ENCODE measurements at regions not wholly inside any gene's neighbourhood (a gene's known extent, or its start where the extent isn't known, plus 50 kb on each side); places are given as distances from the start of the nearest gene placed in this dataset. TPM values are rescaled to one million over a fixed set of nuclear protein-coding genes. Genes with fewer than 3 reads are reported as not detected.

DNA sequence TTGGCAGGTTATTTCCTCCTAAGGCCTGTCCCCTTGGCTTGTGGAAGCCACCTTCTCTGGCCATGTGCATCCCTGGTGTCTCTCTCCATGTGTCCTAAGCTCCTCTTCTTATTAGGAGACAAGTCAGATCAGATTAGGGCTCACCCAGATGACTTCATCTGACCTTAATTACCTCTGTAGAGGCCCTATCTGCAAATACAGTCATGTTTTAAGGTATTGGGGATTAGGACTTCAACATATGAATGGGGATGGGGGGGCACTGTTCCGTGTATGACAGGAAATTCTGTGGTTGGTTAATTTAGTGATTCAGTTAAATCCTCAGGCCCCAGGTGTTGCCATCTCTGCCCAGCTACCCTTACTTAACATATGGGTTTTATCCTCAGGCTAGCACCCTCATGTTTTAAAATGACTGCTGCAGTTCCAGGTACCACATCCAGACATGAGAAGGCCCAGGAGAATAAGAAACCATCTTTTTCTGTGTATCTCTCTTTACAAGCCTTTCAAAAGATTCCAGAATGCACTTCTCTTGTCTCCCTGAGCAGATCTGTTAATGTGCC is 51.9 kb upstream of the RAI14 start:
- H3K27ac Mint-ChIP-seq: no peak overlapping the region
- Histone ChIP-seq H2AFZ (ENCODE audit: insufficient read depth, low read depth, low read length, poor library complexity, severe bottlenecking) (no peak overlapping the region), H3K36me3 (replicated peaks in 1 of 2; ENCODE audit: control insufficient read depth in 1 of 2, insufficient read depth in 2 of 2, low read length in 2 of 2) (no peaks in the 10 kb centered on the region), H4K20me1 (ENCODE audit: insufficient read depth, low read length) (no peaks in the 10 kb centered on the region), H3K9me3 (replicated peaks in 1 of 2; ENCODE audit: control insufficient read depth in 1 of 2, insufficient read depth in 1 of 2, low read length in 2 of 2) (no peaks in the 10 kb centered on the region), H3K4me1 (ENCODE audit: control insufficient read depth in 1 of 2, insufficient read depth in 2 of 2, low read length in 2 of 2) (no peaks in the 10 kb centered on the region), H3K9ac (ENCODE audit: insufficient read depth, low read length, poor library complexity, severe bottlenecking) (no peak overlapping the region), H3K27ac (ENCODE audit: low read depth in 1 of 2, low read length in 2 of 2) (no peak overlapping the region), H3K4me2 (replicated peaks; ENCODE audit: extremely low read depth, low read length, poor library complexity, severe bottlenecking) (no peak overlapping the region), H3K27me3 (ENCODE audit: control insufficient read depth in 2 of 2, insufficient read depth in 2 of 2, low read length in 2 of 2) (no peaks in the 10 kb centered on the region), H3K79me2 (ENCODE audit: insufficient read depth, low read length) (no peaks in the 10 kb centered on the region), H3K4me3 (replicated peaks in 1 of 3; ENCODE audit: low read depth in 2 of 3, low read length in 3 of 3) (no peak overlapping the region)
- peaks cover 0 to 4% (median 3%) of the 10 kb centered on the region in 7 donors for H3K9me3 Mint-ChIP-seq
- H3K4me1 Mint-ChIP-seq: no peaks in the 10 kb centered on the region
- no peaks in the 10 kb centered on the region for H3K36me3 Mint-ChIP-seq
- no peak for DNase-seq
- WGBS (ENCODE audit: insufficient coverage): 20% methylated on average over 1 of the region's 1 CpG
- H3K4me3 Mint-ChIP-seq: no peak overlapping the region
- intact Hi-C loops (cut with micrococcal nuclease): no loop called here
- peaks cover 0 to 2% (median 1%) of the 10 kb centered on the region in 3 donors for H3K27me3 Mint-ChIP-seq (ENCODE audit: low read depth in 3 of 3)
- TF ChIP-seq, protein P1, sequence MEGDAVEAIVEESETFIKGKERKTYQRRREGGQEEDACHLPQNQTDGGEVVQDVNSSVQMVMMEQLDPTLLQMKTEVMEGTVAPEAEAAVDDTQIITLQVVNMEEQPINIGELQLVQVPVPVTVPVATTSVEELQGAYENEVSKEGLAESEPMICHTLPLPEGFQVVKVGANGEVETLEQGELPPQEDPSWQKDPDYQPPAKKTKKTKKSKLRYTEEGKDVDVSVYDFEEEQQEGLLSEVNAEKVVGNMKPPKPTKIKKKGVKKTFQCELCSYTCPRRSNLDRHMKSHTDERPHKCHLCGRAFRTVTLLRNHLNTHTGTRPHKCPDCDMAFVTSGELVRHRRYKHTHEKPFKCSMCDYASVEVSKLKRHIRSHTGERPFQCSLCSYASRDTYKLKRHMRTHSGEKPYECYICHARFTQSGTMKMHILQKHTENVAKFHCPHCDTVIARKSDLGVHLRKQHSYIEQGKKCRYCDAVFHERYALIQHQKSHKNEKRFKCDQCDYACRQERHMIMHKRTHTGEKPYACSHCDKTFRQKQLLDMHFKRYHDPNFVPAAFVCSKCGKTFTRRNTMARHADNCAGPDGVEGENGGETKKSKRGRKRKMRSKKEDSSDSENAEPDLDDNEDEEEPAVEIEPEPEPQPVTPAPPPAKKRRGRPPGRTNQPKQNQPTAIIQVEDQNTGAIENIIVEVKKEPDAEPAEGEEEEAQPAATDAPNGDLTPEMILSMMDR (IDR thresholded peaks at IDR 0.05): no peak

DNA sequence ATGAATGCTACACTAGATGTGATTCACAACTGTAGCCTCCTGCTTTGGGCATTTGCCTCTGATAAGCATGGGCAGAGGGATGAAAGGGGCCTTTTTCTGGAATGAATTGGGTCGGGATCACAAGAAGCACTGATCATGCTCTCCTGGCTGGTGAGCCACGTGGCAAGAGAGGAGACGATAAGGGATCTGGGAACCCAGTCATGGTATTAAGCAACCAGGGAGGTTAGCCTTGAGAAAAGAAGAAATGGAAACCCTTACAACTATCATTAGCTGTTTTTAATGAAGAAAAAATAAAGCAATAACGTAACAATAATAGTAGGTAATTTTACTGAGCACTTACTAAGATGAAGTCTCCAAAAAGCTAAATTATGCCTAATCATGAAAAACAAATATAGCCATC is 50.0 kb upstream of the RAI14 start:
- TF ChIP-seq, protein P1 (IDR thresholded peaks at IDR 0.05): no peak
- Mint-ChIP-seq H3K9me3 (peaks cover 0 to 4% (median 2%) of the 10 kb centered on the region in 7 donors), H3K4me3 (no peak overlapping the region), H3K27ac (no peak overlapping the region), H3K36me3 (no peaks in the 10 kb centered on the region), H3K4me1 (no peaks in the 10 kb centered on the region), H3K27me3 (ENCODE audit: low read depth in 3 of 3) (peaks cover 0 to 2% (median 0%) of the 10 kb centered on the region in 3 donors)
- H3K9me3 ChIP-seq (replicated peaks in 1 of 2; ENCODE audit: control insufficient read depth in 1 of 2, insufficient read depth in 1 of 2, low read length in 2 of 2): no peaks in the 10 kb centered on the region
- no peak for DNase-seq
- H3K4me1 ChIP-seq (ENCODE audit: control insufficient read depth in 1 of 2, insufficient read depth in 2 of 2, low read length in 2 of 2): no peaks in the 10 kb centered on the region
- no peak overlapping the region for H3K4me2 ChIP-seq (replicated peaks; ENCODE audit: extremely low read depth, low read length, poor library complexity, severe bottlenecking)
- no peaks in the 10 kb centered on the region for H3K36me3 ChIP-seq (replicated peaks in 1 of 2; ENCODE audit: control insufficient read depth in 1 of 2, insufficient read depth in 2 of 2, low read length in 2 of 2)
- H3K27ac ChIP-seq (ENCODE audit: low read depth in 1 of 2, low read length in 2 of 2): no peak overlapping the region
- no peak overlapping the region for H2AFZ ChIP-seq (ENCODE audit: insufficient read depth, low read depth, low read length, poor library complexity, severe bottlenecking)
- no peak overlapping the region for H3K9ac ChIP-seq (ENCODE audit: insufficient read depth, low read length, poor library complexity, severe bottlenecking)
- H3K79me2 ChIP-seq (ENCODE audit: insufficient read depth, low read length): no peaks in the 10 kb centered on the region
- WGBS (ENCODE audit: insufficient coverage): 100% methylated on average over 2 of the region's 4 CpGs
- H4K20me1 ChIP-seq (ENCODE audit: insufficient read depth, low read length): no peaks in the 10 kb centered on the region
- H3K4me3 ChIP-seq (replicated peaks in 1 of 3; ENCODE audit: low read depth in 2 of 3, low read length in 3 of 3): no peak overlapping the region
- intact Hi-C loops (cut with micrococcal nuclease): no loop called here
- H3K27me3 ChIP-seq (ENCODE audit: control insufficient read depth in 2 of 2, insufficient read depth in 2 of 2, low read length in 2 of 2): no peaks in the 10 kb centered on the region

Small RNA genes in the stretch of these regions (small RNA-seq; reads per million reads assigned to genes)
- not detected for gene AC139792.3 (ENCODE audit: insufficient read length, low read depth)

Measured in CD14-positive monocyte (primary cell).